A549 (cell line): ENCODE measurements at regions not wholly inside any gene's neighbourhood (a gene's known extent, or its start where the extent isn't known, plus 50 kb on each side); places are given as distances from the start of the nearest gene placed in this dataset.

Experiments
- CBX8 ChIP-seq: fragments of 200-600 bp; sonication (generic); IDR thresholded peaks from 2 replicates; pipeline ENCODE4 v1.6.1; 2016
- CHD2 ChIP-seq: fragments of 150-350 bp; IDR thresholded peaks from 2 replicates; pipeline ENCODE4 v1.6.1; 2014; ENCODE audit warnings: low read length; ENCODE audit not compliant: partially characterized antibody
- EHMT2 ChIP-seq: fragments of 200-600 bp; sonication (generic); IDR thresholded peaks from 2 replicates; pipeline ENCODE4 v1.6.1; 2016; ENCODE audit warnings: antibody characterized with exemption, low read depth, mild to moderate bottlenecking, moderate library complexity
- ESRRA ChIP-seq: fragments of 150-350 bp; IDR thresholded peaks from 2 replicates; pipeline ENCODE4 v1.6.1; 2014; ENCODE audit warnings: mild to moderate bottlenecking, low read length, borderline replicate concordance
- PHF8 ChIP-seq: fragments of 200-600 bp; sonication (generic); IDR thresholded peaks from 2 replicates; pipeline ENCODE4 v1.6.1; 2016; ENCODE audit warnings: low read depth, mild to moderate bottlenecking, antibody characterized with exemption, moderate library complexity, borderline replicate concordance
- POLR2A ChIP-seq: IDR thresholded peaks from 2 replicates; pipeline ENCODE4 v1.6.1; 2012; ENCODE audit warnings: mild to moderate bottlenecking, low read length
- POLR2AphosphoS2 ChIP-seq: conservative IDR thresholded peaks from 2 replicates; pipeline ENCODE4 v1.6.1; 2012; ENCODE audit warnings: low read length, improper control_type of control experiment, inconsistent platforms
- RAD21 ChIP-seq, 2 experiments: fragments of >200 bp in 1 of 2; sonication (Bioruptor Twin) in 1 of 2; formaldehyde crosslinking in 1 of 2; IDR thresholded peaks in 1 of 2; conservative IDR thresholded peaks in 1 of 2; 2 replicates in 1 of 2; 3 replicates in 1 of 2; pipeline ENCODE4 v1.6.1; 2012 to 2018; ENCODE audit warnings: inconsistent platforms in 1 of 2
- RCOR1 ChIP-seq: fragments of 150-350 bp; IDR thresholded peaks from 2 replicates; pipeline ENCODE4 v1.6.1; 2014; ENCODE audit warnings: antibody characterized with exemption, low read length, low read depth
- RFX5 ChIP-seq: fragments of 450-650 bp; IDR thresholded peaks from 2 replicates; pipeline ENCODE4 v1.7.1; 2014; ENCODE audit warnings: antibody characterized with exemption, mild to moderate bottlenecking, moderate library complexity
- ZSCAN20 ChIP-seq: fragments of 250-450 bp; sonication (Bioruptor Pico); IDR thresholded peaks from 2 replicates; pipeline ENCODE4 v1.8.0; 2022; ENCODE audit warnings: mild to moderate bottlenecking, moderate library complexity
- TF ChIP-seq, protein P1 (sequence below): fragments of >200 bp; sonication (Bioruptor Twin); formaldehyde crosslinking; IDR thresholded peaks from 3 replicates; pipeline ENCODE4 v1.5.1; 2016
- TF ChIP-seq, protein P2 (sequence below): fragments of 150-350 bp; IDR thresholded peaks from 2 replicates; pipeline ENCODE4 v1.6.1; 2014; ENCODE audit warnings: low read depth, mild to moderate bottlenecking, low read length
- TF ChIP-seq, protein P3 (sequence below): IDR thresholded peaks from 2 replicates; pipeline ENCODE4 v1.6.1; 2012

DNA sequence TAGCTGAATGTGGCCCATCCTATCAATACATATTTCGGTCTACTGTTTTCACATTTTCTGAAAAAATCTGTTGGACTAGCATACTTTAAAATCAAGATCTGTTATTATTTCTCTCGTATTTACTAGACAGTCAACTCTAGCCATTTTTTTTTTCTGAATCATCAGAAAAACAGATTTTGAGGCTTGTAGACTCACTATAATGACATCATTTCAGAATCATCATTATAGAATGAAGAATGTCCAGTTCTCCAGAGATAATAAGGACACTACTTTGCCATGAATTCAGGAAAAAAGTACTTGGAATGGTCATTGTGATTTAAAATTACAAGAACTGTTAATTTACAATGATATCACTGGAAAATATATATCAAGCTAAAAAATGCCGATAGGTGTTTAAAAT lies 589.8 kb downstream of the KCNH5 start:
- TF ChIP-seq POLR2A (no peak), EHMT2 (no peak), PHF8 (no peak), CHD2 (no peak), ZSCAN20 (CRISPR knock-in tag) (no peak), POLR2AphosphoS2 (no peak), ESRRA (no peak), RFX5 (no peak), CBX8 (no peak), RCOR1 (no peak), RAD21 (conservative IDR thresholded peaks at IDR 0.05 in 1 of 2, IDR thresholded peaks at IDR 0.05 in 1 of 2) (no peak)
- TF ChIP-seq, protein P1, sequence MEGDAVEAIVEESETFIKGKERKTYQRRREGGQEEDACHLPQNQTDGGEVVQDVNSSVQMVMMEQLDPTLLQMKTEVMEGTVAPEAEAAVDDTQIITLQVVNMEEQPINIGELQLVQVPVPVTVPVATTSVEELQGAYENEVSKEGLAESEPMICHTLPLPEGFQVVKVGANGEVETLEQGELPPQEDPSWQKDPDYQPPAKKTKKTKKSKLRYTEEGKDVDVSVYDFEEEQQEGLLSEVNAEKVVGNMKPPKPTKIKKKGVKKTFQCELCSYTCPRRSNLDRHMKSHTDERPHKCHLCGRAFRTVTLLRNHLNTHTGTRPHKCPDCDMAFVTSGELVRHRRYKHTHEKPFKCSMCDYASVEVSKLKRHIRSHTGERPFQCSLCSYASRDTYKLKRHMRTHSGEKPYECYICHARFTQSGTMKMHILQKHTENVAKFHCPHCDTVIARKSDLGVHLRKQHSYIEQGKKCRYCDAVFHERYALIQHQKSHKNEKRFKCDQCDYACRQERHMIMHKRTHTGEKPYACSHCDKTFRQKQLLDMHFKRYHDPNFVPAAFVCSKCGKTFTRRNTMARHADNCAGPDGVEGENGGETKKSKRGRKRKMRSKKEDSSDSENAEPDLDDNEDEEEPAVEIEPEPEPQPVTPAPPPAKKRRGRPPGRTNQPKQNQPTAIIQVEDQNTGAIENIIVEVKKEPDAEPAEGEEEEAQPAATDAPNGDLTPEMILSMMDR: no peak
- TF ChIP-seq, protein P2, sequence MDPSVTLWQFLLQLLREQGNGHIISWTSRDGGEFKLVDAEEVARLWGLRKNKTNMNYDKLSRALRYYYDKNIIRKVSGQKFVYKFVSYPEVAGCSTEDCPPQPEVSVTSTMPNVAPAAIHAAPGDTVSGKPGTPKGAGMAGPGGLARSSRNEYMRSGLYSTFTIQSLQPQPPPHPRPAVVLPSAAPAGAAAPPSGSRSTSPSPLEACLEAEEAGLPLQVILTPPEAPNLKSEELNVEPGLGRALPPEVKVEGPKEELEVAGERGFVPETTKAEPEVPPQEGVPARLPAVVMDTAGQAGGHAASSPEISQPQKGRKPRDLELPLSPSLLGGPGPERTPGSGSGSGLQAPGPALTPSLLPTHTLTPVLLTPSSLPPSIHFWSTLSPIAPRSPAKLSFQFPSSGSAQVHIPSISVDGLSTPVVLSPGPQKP: no peak
- TF ChIP-seq, protein P3, sequence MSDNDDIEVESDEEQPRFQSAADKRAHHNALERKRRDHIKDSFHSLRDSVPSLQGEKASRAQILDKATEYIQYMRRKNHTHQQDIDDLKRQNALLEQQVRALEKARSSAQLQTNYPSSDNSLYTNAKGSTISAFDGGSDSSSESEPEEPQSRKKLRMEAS: no peak
